GM19455 (cell line): ENCODE measurements at regions not wholly inside any gene's neighbourhood (a gene's known extent, or its start where the extent isn't known, plus 50 kb on each side); places are given as distances from the start of the nearest gene placed in this dataset.

ENCODE experiments used
- ATAC-seq: cut with Tn5 transposase; IDR thresholded peaks from one replicate; pipeline ENCODE4 v1.9.1; 2021; ENCODE audit not compliant: unreplicated experiment

DNA sequence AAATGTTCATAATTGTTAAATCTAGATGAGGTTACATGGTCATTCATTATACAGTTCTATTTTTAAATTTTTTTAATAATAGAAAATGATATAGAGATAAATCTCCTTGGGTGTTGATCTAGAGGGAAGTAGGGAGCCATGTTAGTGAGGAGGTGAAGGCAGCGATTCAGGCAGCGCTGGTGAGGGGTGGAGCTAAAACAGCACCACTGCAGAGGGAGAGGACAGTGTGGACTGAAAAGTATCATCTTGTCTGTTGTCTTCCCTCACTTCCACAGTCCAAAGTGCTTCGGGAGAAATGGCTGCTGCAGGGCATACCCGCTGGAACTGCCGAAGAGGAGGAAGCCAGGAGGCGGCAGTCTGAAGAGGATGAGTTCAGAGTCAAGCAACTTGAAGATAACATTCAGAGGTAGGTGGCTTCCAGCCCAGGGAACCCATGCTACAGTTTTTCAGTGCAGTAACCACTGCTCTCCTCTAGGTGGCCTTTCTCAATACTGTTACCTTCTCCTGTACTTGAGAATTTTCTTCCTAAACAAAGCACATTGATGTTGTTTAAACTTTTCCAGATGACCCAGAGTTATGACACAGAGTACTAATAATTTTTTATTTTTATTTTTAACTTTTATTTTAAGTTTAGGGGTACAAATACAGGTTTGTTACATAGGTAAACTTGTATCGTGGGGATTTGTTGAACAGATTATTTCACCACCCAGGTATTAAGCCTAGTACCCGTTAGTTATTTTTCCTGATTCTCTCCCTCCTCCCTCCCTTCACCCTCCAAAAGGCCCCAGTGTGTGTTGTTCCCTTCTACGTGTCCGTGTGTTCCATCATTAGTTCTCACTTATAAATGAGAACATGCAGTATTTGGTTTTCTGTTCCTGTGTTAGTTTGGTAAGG lies 100.5 kb downstream of the PALM2AKAP2 start:
- ATAC-seq = peak; percentile 90

DNA sequence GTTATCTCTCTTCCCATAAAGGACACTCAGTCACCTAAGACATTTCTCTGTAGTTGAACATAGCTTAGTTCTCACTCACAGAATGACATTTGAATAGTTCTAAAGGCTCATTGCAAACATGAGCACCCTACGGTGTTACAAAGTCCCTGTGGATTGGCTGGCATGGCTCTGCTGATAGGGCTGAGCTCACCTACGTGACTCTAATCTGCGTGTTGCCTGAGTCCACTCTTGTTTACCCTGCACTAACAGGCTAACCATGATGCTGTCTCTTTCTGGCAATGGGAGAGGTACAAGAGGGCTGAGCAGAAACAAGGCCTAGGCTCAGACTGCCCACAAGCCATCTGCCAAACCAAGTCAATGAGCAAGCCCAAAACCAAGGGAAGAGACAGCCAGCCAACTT lies 103.6 kb downstream of the PALM2AKAP2 start:
- ATAC-seq = no peak

- no peak for ATAC-seq
Observed at GRCh38 chr9:109886041-109886440, 106.0 kb downstream of the PALM2AKAP2 start.

DNA sequence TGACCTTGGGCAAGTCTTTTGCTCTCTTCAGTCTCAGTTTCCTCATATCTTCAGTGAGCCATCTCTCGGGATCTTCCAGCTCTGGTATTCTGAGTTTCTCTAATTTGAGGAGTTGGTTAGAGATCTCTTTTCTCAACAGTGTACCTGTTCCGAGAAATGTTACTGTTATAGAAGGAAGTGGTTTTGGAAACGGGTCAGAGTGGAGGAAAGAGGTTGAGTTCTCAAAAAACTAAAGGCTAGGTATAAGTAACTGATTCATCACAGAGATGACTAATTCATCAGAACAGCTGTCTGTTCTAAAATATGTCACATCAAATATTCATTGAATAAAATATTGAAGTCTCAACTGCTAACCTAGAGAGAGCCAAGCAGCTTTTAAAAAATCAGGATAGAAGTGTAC lies 106.6 kb downstream of the PALM2AKAP2 start:
- ATAC-seq = no peak

GRCh38 chr9:109887079-109887478 lies 107.1 kb downstream of the PALM2AKAP2 start:
- ATAC-seq = no peak

GRCh38 chr9:109888695-109889094 lies 108.7 kb downstream of the PALM2AKAP2 start:
- ATAC-seq = no peak

DNA sequence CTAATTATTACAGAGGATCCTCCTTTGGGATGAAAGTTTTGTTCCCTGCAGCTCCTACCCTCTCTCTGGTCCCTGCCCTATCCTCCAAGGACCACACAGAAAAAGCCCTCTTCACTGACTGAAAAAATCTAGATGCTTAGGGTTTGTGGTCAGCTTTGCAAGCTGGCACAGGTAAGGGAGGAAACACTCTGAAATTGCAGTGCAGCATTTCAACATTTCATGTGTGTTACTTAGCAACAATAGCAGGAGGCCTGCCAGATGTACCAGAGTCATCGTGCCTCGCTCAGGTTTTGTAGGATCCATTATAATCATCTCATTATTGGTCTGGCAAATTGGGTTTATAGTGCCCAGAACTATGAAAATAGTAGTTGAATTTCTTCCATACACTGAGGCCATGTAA lies 109.5 kb downstream of the PALM2AKAP2 start:
- ATAC-seq = no peak

- ATAC-seq = peak; percentile 47
Observed at GRCh38 chr9:109893241-109893640, 113.2 kb downstream of the PALM2AKAP2 start.

DNA sequence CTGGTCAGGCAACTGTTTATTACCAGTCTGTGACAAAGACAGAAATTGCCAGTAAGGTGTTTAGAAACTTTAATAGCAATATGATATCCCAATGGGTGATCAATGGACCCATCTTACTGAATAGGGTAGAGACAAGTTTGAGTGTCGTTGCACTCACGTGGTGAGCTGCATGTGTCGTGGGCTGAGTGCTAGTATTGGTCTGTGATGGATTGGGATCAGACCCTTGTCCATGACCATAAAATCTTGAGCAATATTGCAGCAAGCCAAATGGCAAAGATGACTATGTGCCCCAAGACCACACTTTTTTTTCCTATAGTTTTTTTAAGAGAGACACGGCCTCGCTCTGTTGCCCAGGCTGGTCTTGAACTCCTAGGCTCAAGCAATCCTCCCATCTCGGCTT lies 114.5 kb downstream of the PALM2AKAP2 start:
- no peak for ATAC-seq

DNA sequence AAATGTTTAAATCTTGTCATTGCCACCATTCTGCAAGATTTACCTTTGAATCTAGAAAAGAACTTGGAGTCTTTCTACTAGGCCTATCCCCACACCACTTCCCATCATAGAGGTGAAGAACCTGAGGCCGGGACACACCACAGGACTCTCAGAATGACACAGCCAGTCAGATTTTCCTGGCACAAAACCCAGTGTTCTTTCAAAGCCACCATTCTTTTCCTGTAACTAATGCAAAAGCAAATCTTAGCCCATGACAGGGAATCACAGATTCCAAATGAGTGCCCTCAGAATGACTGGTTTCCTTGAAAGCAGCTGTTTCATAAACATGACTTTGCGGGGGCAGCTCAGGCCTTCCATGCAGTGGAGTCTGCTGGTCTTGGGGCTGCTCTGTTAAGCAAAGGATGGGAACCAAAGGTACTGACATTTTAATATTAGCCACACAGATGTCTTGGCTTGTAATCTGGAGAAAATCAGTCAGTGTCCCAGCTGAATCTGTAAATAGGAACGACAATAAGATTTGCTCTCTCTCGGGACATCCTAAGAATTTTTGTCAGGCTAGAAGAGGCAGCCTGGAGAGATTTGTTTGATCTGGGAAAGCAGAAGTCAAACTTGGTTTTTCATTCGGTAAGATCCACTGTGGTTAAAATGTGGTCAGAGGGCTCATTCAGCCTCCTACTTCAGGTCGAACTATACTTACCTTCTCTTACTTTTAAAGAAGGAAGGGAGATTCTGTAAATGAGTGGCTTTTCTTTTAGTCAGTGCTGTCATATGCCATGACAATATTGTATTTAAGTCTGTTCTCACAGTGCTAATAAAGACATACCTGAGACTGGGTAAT lies 115.1 kb downstream of the PALM2AKAP2 start:
- peak; percentile 57 for ATAC-seq

GRCh38 chr9:109901201-109901600 lies 121.2 kb downstream of the PALM2AKAP2 start:
- no peak for ATAC-seq

DNA sequence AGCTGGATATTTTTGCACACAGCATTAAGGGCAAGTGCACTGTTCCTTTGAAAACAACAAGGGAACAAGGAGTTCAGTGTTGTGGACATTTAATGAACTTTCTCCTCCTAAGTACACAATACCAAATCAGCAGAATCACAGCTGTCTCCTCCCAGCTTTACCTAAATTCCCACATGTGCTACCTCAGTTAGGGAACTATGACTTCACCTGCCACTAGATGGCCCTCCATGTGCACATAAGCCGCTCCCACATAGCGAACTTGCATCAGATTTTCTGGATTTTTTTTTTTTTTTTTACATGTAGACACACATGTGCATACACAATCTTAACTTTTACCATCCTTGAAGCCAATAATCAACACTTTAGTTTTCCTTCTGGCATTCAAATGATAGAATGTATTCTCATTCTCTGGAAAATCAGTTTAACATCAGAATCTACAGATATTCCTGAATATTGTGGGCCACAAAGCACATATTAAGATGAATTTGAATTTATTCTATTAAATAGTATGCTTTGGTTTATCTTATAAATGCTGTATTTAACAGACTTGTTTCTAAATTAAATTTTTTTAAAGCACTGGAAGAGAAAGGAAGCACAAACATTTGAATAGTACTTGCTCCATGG lies 123.6 kb downstream of the PALM2AKAP2 start:
- ATAC-seq = peak; percentile 44

DNA sequence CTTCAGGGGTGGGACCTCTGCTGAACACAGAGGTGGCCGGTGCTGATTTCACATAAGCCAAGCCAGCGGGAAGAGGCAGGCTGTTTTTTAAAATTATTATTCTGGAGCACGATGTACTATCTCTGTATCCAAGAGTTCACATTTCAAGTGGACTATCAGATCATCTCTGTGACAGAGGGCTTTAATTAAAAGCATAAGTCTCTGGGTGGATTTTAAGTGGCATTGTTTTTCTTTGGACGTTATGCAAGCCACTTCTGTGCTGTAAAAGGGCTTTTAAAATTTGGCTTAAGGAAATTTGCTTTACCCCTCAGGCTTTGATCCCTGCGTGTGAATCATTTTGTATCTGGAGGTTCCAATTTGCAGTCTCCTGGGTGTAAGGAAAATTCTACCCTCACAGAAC lies 124.7 kb downstream of the PALM2AKAP2 start:
- ATAC-seq = no peak

- no peak for ATAC-seq
Observed at GRCh38 chr9:109905472-109905871, 125.5 kb downstream of the PALM2AKAP2 start.

DNA sequence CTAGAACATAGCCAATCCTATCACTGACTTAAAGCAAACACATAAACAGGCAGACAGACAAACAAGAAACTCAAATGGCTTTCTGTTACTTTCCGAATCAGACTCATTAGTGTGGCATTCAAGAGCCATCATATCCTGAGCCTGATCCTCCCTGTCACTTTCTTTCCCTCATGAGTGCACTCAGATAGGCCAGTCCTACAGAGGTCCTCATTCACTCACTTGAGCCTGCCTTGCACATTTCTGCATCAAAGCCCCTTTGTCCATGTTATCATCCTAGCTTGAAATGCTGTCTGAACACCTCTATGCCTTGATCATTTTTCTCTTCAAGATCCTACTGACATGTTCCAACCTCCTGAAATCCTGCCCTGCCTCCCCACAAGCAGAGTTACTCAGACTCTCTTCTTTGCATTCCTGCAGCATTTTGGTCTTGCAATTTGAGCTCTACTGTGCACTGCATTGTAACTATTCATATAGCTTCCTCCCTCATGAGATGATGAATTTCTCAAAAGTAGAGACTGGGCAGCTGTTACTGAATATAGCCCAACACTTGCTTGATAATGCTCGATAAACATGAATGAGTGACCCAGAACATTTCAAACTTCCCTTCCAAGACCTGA lies 126.9 kb downstream of the PALM2AKAP2 start:
- peak; percentile 23 for ATAC-seq

- ATAC-seq = peak; percentile 81
Observed at GRCh38 chr9:109907400-109907799, 127.4 kb downstream of the PALM2AKAP2 start.

GRCh38 chr9:109907810-109908458 lies 127.9 kb downstream of the PALM2AKAP2 start:
- ATAC-seq = no peak

DNA sequence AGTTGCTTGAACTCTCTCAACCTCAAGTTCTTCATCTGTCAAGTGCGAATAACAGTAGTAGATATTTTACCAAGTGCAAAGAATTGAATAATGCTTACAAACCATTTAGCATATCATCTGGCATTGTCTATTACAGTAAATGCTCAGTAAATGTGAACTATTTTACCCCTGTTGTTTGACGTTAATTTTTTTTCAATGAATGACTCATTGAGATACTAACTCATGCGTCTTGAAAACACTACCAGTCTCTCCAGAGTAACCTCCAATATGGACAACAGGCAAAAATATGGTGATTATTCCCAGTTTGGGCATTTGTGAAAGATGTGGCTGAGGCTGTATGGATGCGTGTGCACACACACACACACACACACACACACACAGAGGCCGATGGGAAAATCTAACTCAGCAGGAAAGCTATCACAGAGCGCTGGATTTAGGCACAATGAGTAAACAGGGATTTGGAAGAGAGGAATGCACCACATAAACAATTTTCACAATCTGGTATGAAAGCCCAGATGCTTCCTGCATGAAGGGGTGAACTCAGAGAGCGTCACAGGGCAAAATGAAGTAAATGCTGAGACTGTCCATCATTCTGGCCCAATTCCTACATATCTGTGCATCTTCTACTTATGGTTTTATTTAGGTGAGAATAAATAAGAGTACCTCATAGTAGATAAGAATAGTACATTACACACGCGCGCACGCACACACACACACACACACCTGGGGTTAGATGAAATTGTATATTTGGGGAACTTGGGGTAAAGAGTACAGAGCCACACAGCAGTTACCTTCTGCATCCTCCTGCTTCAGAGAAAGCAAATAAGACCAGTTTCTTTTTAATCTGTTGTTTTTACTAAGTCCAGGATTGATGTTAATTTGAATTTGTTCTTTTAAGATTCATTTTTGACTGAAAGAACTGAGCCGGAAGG lies 128.7 kb downstream of the PALM2AKAP2 start:
- no peak for ATAC-seq
